DND-41 (cell line): ENCODE measurements at regions not wholly inside any gene's neighbourhood (a gene's known extent, or its start where the extent isn't known, plus 50 kb on each side); places are given as distances from the start of the nearest gene placed in this dataset.

ENCODE experiments used
- ATAC-seq: fragments of 200-7000 bp; cut with Tn5 transposase; 3 replicates; pipeline ENCODE4 v1.9.1; 2021; ENCODE audit warnings: low read depth; ENCODE audit not compliant: insufficient read depth
- DNase-seq: peaks from one replicate; pipeline ENCODE4 v3.0.0-alpha.2; 2020
- H2AFZ ChIP-seq: 2 replicates; pipeline ENCODE4 v1.6.0; 2012; ENCODE audit warnings: low read depth, low read length
- H3K27ac ChIP-seq: 2 replicates; pipeline ENCODE4 v1.5.1; 2012; ENCODE audit warnings: low read length, inconsistent platforms
- H3K27me3 ChIP-seq: fragments of 200-600 bp; sonication (generic); 2 replicates; pipeline ENCODE4 v1.6.0; 2012; ENCODE audit warnings: low read length, mild to moderate bottlenecking, inconsistent platforms; ENCODE audit not compliant: insufficient read depth, poor library complexity
- H3K36me3 ChIP-seq: 2 replicates; pipeline ENCODE4 v1.5.1; 2012; ENCODE audit warnings: low read length, inconsistent platforms; ENCODE audit not compliant: insufficient read depth
- H3K4me1 ChIP-seq: 2 replicates; pipeline ENCODE4 v1.5.1; 2012; ENCODE audit warnings: mild to moderate bottlenecking, low read length; ENCODE audit not compliant: insufficient read depth
- H3K4me2 ChIP-seq: 2 replicates; pipeline ENCODE4 v1.6.0; 2012; ENCODE audit warnings: mild to moderate bottlenecking, moderate library complexity, low read length, inconsistent platforms; ENCODE audit not compliant: insufficient read depth
- H3K4me3 ChIP-seq, 2 experiments: fragments of 200-600 bp in 1 of 2; shearing (Covaris generic) in 1 of 2; 2 replicates each; pipeline ENCODE4 v1.5.1; 2012 to 2016; ENCODE audit warnings: inconsistent platforms in 2 of 2, low read length in 2 of 2, mild to moderate bottlenecking in 2 of 2, low read depth in 1 of 2, moderate library complexity in 1 of 2
- H3K79me2 ChIP-seq: 2 replicates; pipeline ENCODE4 v1.6.0; 2012; ENCODE audit warnings: low read length, inconsistent platforms; ENCODE audit not compliant: insufficient read depth
- H3K9ac ChIP-seq: 2 replicates; pipeline ENCODE4 v1.6.0; 2012; ENCODE audit warnings: low read depth, mild to moderate bottlenecking, inconsistent platforms, low read length, moderate library complexity
- H3K9me3 ChIP-seq: 2 replicates; pipeline ENCODE4 v1.5.1; 2012; ENCODE audit warnings: low read length, moderate library complexity, mild to moderate bottlenecking, inconsistent platforms; ENCODE audit not compliant: insufficient read depth, severe bottlenecking
- H4K20me1 ChIP-seq: 2 replicates; pipeline ENCODE4 v1.6.0; 2012; ENCODE audit warnings: low read length; ENCODE audit not compliant: insufficient read depth
- CTCF ChIP-seq: IDR thresholded peaks from 2 replicates; pipeline ENCODE4 v1.5.1; 2012; ENCODE audit warnings: borderline replicate concordance, low read length, moderate library complexity, mild to moderate bottlenecking; ENCODE audit not compliant: poor library complexity, severe bottlenecking; ENCODE audit errors: extremely low read depth
- EZH2 ChIP-seq: IDR thresholded peaks from 3 replicates; pipeline ENCODE4 v1.6.1; 2012; ENCODE audit warnings: borderline replicate concordance, low read depth, mild to moderate bottlenecking, moderate library complexity, low read length, inconsistent platforms; ENCODE audit not compliant: severe bottlenecking

- Histone ChIP-seq H2AFZ (no peak overlapping the region), H3K27me3 (no peaks in the 10 kb centered on the region), H3K4me2 (no peak overlapping the region), H3K9me3 (no peaks in the 10 kb centered on the region), H3K4me3 (no peak overlapping the region), H3K79me2 (no peaks in the 10 kb centered on the region), H3K27ac (no peak overlapping the region), H3K9ac (no peak overlapping the region), H3K36me3 (no peaks in the 10 kb centered on the region), H4K20me1 (no peaks in the 10 kb centered on the region), H3K4me1 (no peaks in the 10 kb centered on the region)
- TF ChIP-seq EZH2 (no peak), CTCF (no peak)
- DNase-seq = no peak
- ATAC-seq = no peak
Observed at GRCh38 chr2:18440777-18441176, 119.7 kb downstream of the RDH14 start.

GRCh38 chr2:18440141-18440661, 120.3 kb downstream of the RDH14 start:
- Histone ChIP-seq H3K4me3 (no peak overlapping the region), H3K36me3 (no peaks in the 10 kb centered on the region), H3K79me2 (no peaks in the 10 kb centered on the region), H2AFZ (no peak overlapping the region), H3K9ac (no peak overlapping the region), H3K4me1 (no peaks in the 10 kb centered on the region), H4K20me1 (no peaks in the 10 kb centered on the region), H3K27ac (no peak overlapping the region), H3K4me2 (no peak overlapping the region), H3K9me3 (no peaks in the 10 kb centered on the region), H3K27me3 (no peaks in the 10 kb centered on the region)
- DNase-seq = no peak
- ATAC-seq = no peak
- TF ChIP-seq CTCF (no peak), EZH2 (no peak)

GRCh38 chr2:18439716-18440115, 120.7 kb downstream of the RDH14 start:
- H3K36me3 ChIP-seq = no peaks in the 10 kb centered on the region
- H3K9me3 ChIP-seq = no peaks in the 10 kb centered on the region
- no peaks in the 10 kb centered on the region for H4K20me1 ChIP-seq
- no peak overlapping the region for H3K27ac ChIP-seq
- no peak for DNase-seq
- H3K4me3 ChIP-seq = no peak overlapping the region
- TF ChIP-seq EZH2 (no peak), CTCF (no peak)
- H3K27me3 ChIP-seq = no peaks in the 10 kb centered on the region
- H3K4me1 ChIP-seq = no peaks in the 10 kb centered on the region
- H2AFZ ChIP-seq = no peak overlapping the region
- H3K79me2 ChIP-seq = no peaks in the 10 kb centered on the region
- no peak for ATAC-seq
- H3K4me2 ChIP-seq = no peak overlapping the region
- H3K9ac ChIP-seq = no peak overlapping the region

GRCh38 chr2:18437909-18438308, 122.5 kb downstream of the RDH14 start:
- no peaks in the 10 kb centered on the region for H3K4me1 ChIP-seq
- no peak overlapping the region for H2AFZ ChIP-seq
- H3K9me3 ChIP-seq = no peaks in the 10 kb centered on the region
- no peaks in the 10 kb centered on the region for H3K27me3 ChIP-seq
- no peak for DNase-seq
- H3K4me2 ChIP-seq = no peak overlapping the region
- H3K27ac ChIP-seq = no peak overlapping the region
- H3K36me3 ChIP-seq = no peaks in the 10 kb centered on the region
- H3K4me3 ChIP-seq = no peak overlapping the region
- no peak overlapping the region for H3K9ac ChIP-seq
- H4K20me1 ChIP-seq = no peaks in the 10 kb centered on the region
- TF ChIP-seq CTCF = no peak
- ATAC-seq = no peak
- H3K79me2 ChIP-seq = no peaks in the 10 kb centered on the region
